NT2/D1 (cell line): ENCODE measurements at regions not wholly inside any gene's neighbourhood (a gene's known extent, or its start where the extent isn't known, plus 50 kb on each side); places are given as distances from the start of the nearest gene placed in this dataset.

ENCODE experiments used
- SUZ12 ChIP-seq: IDR thresholded peaks from 2 replicates; pipeline ENCODE4 v1.6.1; 2011; ENCODE audit not compliant: insufficient read length, insufficient read depth; ENCODE audit errors: extremely low read depth
- YY1 ChIP-seq: IDR thresholded peaks from 2 replicates; pipeline ENCODE4 v1.6.1; 2011; ENCODE audit not compliant: insufficient read length, insufficient read depth

DNA sequence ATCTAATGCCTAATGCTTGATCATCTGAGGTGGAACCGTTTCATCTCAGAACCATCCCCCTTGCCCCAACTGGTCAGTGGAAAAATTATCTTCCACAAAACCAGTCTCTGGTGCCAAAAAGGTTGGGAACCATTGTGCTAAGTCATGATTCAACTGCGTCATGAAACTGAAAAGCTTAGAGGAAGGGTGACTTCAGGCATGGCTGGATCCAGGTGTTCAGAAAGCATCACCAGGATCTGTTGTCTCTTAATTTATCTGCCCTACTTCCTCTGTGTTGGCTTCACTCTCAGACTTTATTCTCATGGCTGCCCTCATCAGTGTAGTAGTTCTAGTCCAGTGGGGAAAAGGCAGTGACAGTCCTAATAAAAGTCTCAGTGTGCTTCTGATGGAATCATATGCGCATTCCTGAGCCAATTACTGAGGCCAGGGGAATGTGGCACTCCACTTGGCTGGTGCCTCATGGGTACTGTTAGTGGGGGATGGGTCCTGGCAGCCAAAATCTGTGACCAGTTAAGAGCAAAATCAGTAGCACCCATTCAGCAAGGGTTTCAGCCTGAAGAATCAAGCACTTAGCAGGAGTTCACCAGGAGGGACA, 110.3 kb downstream of the WNT5A start:
- TF ChIP-seq SUZ12, result no peak
- TF ChIP-seq YY1, result no peak
